ENCODE measurements at regions not wholly inside any gene's neighbourhood (a gene's known extent, or its start where the extent isn't known, plus 50 kb on each side); places are given as distances from the start of the nearest gene placed in this dataset.
"Not testable (repeated sequence)": the region's sequence is repeated elsewhere in the genome, so short reads cannot be mapped to it uniquely, and the experiment has no call there.

DNA sequence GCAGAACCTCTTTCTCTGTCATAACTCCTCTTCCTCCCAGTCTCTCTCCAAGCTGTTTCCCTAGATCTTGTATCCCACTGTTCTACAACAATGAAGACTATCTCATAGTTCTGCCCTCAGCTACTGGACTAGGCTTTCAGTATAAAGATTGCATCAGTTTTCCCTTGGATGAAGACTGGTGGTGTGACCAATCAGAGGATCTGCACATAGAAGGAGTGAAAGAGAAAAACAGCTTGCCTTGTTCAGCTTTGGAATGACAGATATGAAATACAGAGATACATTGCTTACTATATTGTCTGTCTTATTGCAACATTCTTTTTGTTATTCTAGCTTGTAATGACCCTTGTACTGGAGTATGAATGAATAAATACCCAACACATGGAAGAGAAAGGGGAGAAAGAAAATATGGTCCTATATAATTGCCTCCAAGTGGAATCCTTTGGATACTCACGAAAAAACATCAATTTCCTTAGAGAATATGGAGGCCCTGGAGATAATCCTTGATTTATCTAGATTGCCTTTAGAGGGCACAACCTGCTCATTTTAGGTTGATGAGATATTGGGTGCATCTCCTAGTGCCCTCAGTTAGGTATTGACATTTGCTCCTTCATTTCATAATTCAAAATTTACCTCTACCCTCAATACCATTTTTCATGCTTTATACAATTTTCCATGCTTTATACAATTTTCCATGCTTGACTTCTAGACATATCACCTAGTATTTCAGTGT, 395.8 kb downstream of the NAF1 start:
- no peak for TF ChIP-seq EZH2phosphoT487 (IDR thresholded peaks at IDR 0.05; ENCODE audit: insufficient read depth, low read depth)
- TF ChIP-seq EZH2 (IDR thresholded peaks at IDR 0.05; ENCODE audit: insufficient read depth, poor library complexity, severe bottlenecking) = no peak
- in situ Hi-C loops (cut with MboI) = no loop called here
- H3K79me2 ChIP-seq (ENCODE audit: insufficient read depth) = no peaks in the 10 kb centered on the region
- H3K4me1 ChIP-seq (ENCODE audit: insufficient read depth) = no peaks in the 10 kb centered on the region
- DNase-seq = no peak
- H3K27me3 ChIP-seq (replicated peaks; ENCODE audit: insufficient read depth) = no peaks in the 10 kb centered on the region
- no peak overlapping the region for H3K4me3 ChIP-seq
- H3F3A ChIP-seq (ENCODE audit: insufficient read depth) = no peaks in the 10 kb centered on the region
- H2AFZ ChIP-seq = no peak overlapping the region
- H3K27ac ChIP-seq = no peak overlapping the region
- H3K4me2 ChIP-seq (ENCODE audit: unreplicated experiment) = no peak overlapping the region
- no peaks in the 10 kb centered on the region for H3K36me3 ChIP-seq (ENCODE audit: low read depth)
- no peaks in the 10 kb centered on the region for H3K9me2 ChIP-seq (ENCODE audit: insufficient read depth)
- H3K9ac ChIP-seq = no peak overlapping the region
- H4K20me1 ChIP-seq (ENCODE audit: insufficient read depth) = no peaks in the 10 kb centered on the region
- no peaks in the 10 kb centered on the region for H3K9me3 ChIP-seq (ENCODE audit: low read depth)
- 0% methylated on average over 1 of the region's 1 CpG for WGBS, 2 experiments (ENCODE audit: low coverage in 1 of 2, low lambda C conversion rate in 2 of 2, missing lambda C conversion rate in 2 of 2)

GRCh38 chr4:162767083-162767482, 399.6 kb downstream of the NAF1 start:
- Histone ChIP-seq H3K27me3 (replicated peaks; ENCODE audit: insufficient read depth) (no peaks in the 10 kb centered on the region), H3K9me3 (ENCODE audit: low read depth) (no peaks in the 10 kb centered on the region), H4K20me1 (ENCODE audit: insufficient read depth) (no peaks in the 10 kb centered on the region), H2AFZ (no peak overlapping the region), H3K27ac (no peak overlapping the region), H3K79me2 (ENCODE audit: insufficient read depth) (no peaks in the 10 kb centered on the region), H3K4me2 (ENCODE audit: unreplicated experiment) (no peak overlapping the region), H3K36me3 (ENCODE audit: low read depth) (no peaks in the 10 kb centered on the region), H3F3A (ENCODE audit: insufficient read depth) (no peaks in the 10 kb centered on the region), H3K9me2 (ENCODE audit: insufficient read depth) (no peaks in the 10 kb centered on the region), H3K4me1 (ENCODE audit: insufficient read depth) (no peaks in the 10 kb centered on the region), H3K4me3 (no peak overlapping the region), H3K9ac (no peak overlapping the region)
- WGBS, 2 experiments (ENCODE audit: low coverage in 1 of 2, low lambda C conversion rate in 2 of 2, missing lambda C conversion rate in 2 of 2) = 8 to 10% methylated on average over 3 of the region's 3 CpGs
- TF ChIP-seq EZH2 (IDR thresholded peaks at IDR 0.05; ENCODE audit: insufficient read depth, poor library complexity, severe bottlenecking) (no peak), EZH2phosphoT487 (IDR thresholded peaks at IDR 0.05; ENCODE audit: insufficient read depth, low read depth) (no peak)
- DNase-seq = no peak
- in situ Hi-C loops (cut with MboI) = no loop called here

- 26 to 32% methylated on average over 4 of the region's 4 CpGs for WGBS, 2 experiments (ENCODE audit: low coverage in 1 of 2, low lambda C conversion rate in 2 of 2, missing lambda C conversion rate in 2 of 2)
- Histone ChIP-seq H3K27me3 (replicated peaks; ENCODE audit: insufficient read depth) (no peaks in the 10 kb centered on the region), H4K20me1 (ENCODE audit: insufficient read depth) (no peaks in the 10 kb centered on the region), H2AFZ (no peak overlapping the region), H3K4me2 (ENCODE audit: unreplicated experiment) (no peak overlapping the region), H3K9me3 (ENCODE audit: low read depth) (no peaks in the 10 kb centered on the region), H3K4me1 (ENCODE audit: insufficient read depth) (no peaks in the 10 kb centered on the region), H3K36me3 (ENCODE audit: low read depth) (no peaks in the 10 kb centered on the region), H3K4me3 (no peak overlapping the region), H3K9ac (no peak overlapping the region), H3K79me2 (ENCODE audit: insufficient read depth) (no peaks in the 10 kb centered on the region), H3K27ac (no peak overlapping the region), H3F3A (ENCODE audit: insufficient read depth) (no peaks in the 10 kb centered on the region), H3K9me2 (ENCODE audit: insufficient read depth) (no peaks in the 10 kb centered on the region)
- in situ Hi-C loops (cut with MboI) = no loop called here
- TF ChIP-seq EZH2phosphoT487 (IDR thresholded peaks at IDR 0.05; ENCODE audit: insufficient read depth, low read depth) (no peak), EZH2 (IDR thresholded peaks at IDR 0.05; ENCODE audit: insufficient read depth, poor library complexity, severe bottlenecking) (no peak)
- DNase-seq = no peak
These were observed 404.7 kb downstream of the NAF1 start for GRCh38 chr4:162761965-162762364.

- 43 to 64% methylated on average over 10 to 11 of the region's 11 CpGs for WGBS, 2 experiments (ENCODE audit: low coverage in 1 of 2, low lambda C conversion rate in 2 of 2, missing lambda C conversion rate in 2 of 2)
- H3K4me2 ChIP-seq (ENCODE audit: unreplicated experiment); H3K4me3 ChIP-seq; H3K36me3 ChIP-seq (ENCODE audit: low read depth); in situ Hi-C loops (cut with MboI); H3K9ac ChIP-seq; H3F3A ChIP-seq (ENCODE audit: insufficient read depth); DNase-seq; H2AFZ ChIP-seq; H3K27me3 ChIP-seq (replicated peaks; ENCODE audit: insufficient read depth); H3K4me1 ChIP-seq (ENCODE audit: insufficient read depth); H3K79me2 ChIP-seq (ENCODE audit: insufficient read depth); H4K20me1 ChIP-seq (ENCODE audit: insufficient read depth); H3K9me3 ChIP-seq (ENCODE audit: low read depth); H3K27ac ChIP-seq; H3K9me2 ChIP-seq (ENCODE audit: insufficient read depth): not testable (repeated sequence)
These were observed 426.5 kb downstream of the NAF1 start for GRCh38 chr4:162740228-162740627.

GRCh38 chr4:162739596-162739995, 427.1 kb downstream of the NAF1 start:
- H4K20me1 ChIP-seq (ENCODE audit: insufficient read depth); H3K9ac ChIP-seq; H3K4me1 ChIP-seq (ENCODE audit: insufficient read depth); H3K9me2 ChIP-seq (ENCODE audit: insufficient read depth); H3K27ac ChIP-seq; H3K9me3 ChIP-seq (ENCODE audit: low read depth); in situ Hi-C loops (cut with MboI); H2AFZ ChIP-seq; H3K4me2 ChIP-seq (ENCODE audit: unreplicated experiment); DNase-seq; H3F3A ChIP-seq (ENCODE audit: insufficient read depth); H3K27me3 ChIP-seq (replicated peaks; ENCODE audit: insufficient read depth); H3K36me3 ChIP-seq (ENCODE audit: low read depth); H3K79me2 ChIP-seq (ENCODE audit: insufficient read depth); H3K4me3 ChIP-seq: not testable (repeated sequence)
- WGBS, 2 experiments (ENCODE audit: low coverage in 1 of 2, low lambda C conversion rate in 2 of 2, missing lambda C conversion rate in 2 of 2) = 71 to 81% methylated on average over 20 to 32 of the region's 32 CpGs
